Neural cell (in vitro differentiated cells): ENCODE measurements at regions not wholly inside any gene's neighbourhood (a gene's known extent, or its start where the extent isn't known, plus 50 kb on each side); places are given as distances from the start of the nearest gene placed in this dataset.

Source experiments
- EP300 ChIP-seq: fragments of 450-650 bp; conservative IDR thresholded peaks from 2 replicates; pipeline ENCODE4 v1.6.1; 2014; ENCODE audit warnings: antibody characterized with exemption, mild to moderate bottlenecking, moderate library complexity; ENCODE audit not compliant: poor library complexity, severe bottlenecking
- EZH2 ChIP-seq: fragments of 200-600, 300-800 bp; shearing (Covaris generic), sonication (generic); IDR thresholded peaks from 2 replicates; pipeline ENCODE4 v1.6.1; 2014; ENCODE audit warnings: antibody characterized with exemption, low read length, borderline replicate concordance, mild to moderate bottlenecking; ENCODE audit not compliant: insufficient read depth, poor library complexity, severe bottlenecking
- MXI1 ChIP-seq: fragments of 450-650 bp; conservative IDR thresholded peaks from 2 replicates; pipeline ENCODE4 v1.6.1; 2014; ENCODE audit warnings: antibody characterized with exemption, mild to moderate bottlenecking; ENCODE audit not compliant: poor library complexity, severe bottlenecking
- POLR2AphosphoS5 ChIP-seq: IDR thresholded peaks from 2 replicates; pipeline ENCODE4 v1.6.1; 2012
- RAD21 ChIP-seq: fragments of 450-650 bp; conservative IDR thresholded peaks from 2 replicates; pipeline ENCODE4 v1.6.1; 2014; ENCODE audit warnings: antibody characterized with exemption, mild to moderate bottlenecking, moderate library complexity
- SMC3 ChIP-seq: fragments of 450-650 bp; conservative IDR thresholded peaks from 2 replicates; pipeline ENCODE4 v1.6.1; 2014; ENCODE audit warnings: antibody characterized with exemption, mild to moderate bottlenecking, moderate library complexity; ENCODE audit not compliant: poor library complexity
- TF ChIP-seq, protein P1 (sequence below): fragments of 450-650 bp; IDR thresholded peaks from 2 replicates; pipeline ENCODE4 v1.5.1; 2014; ENCODE audit warnings: antibody characterized with exemption, mild to moderate bottlenecking, moderate library complexity; ENCODE audit not compliant: poor library complexity, severe bottlenecking
- TF ChIP-seq, protein P2 (sequence below): IDR thresholded peaks from 2 replicates; pipeline ENCODE4 v1.6.1; 2012; ENCODE audit warnings: borderline replicate concordance

DNA sequence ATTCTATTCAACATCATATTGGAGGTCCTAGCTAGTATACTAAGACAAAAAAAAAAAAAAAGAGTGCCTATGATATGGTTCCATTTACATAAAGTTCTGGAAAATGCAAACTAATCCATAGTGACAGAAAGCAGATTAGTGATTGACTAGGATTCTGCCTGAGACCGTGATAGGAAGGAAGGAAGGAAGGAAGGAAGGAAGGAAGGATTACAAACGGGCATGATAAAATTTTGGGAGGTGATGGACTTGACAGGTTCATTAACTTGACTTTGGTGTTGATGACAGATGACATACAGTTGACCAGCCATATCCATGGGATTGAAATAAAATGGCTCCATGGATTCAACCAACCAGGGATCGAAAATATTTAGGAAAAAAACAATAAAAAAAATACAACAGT is 79.1 kb upstream of the MAN2A1 start:
- TF ChIP-seq, protein P1, sequence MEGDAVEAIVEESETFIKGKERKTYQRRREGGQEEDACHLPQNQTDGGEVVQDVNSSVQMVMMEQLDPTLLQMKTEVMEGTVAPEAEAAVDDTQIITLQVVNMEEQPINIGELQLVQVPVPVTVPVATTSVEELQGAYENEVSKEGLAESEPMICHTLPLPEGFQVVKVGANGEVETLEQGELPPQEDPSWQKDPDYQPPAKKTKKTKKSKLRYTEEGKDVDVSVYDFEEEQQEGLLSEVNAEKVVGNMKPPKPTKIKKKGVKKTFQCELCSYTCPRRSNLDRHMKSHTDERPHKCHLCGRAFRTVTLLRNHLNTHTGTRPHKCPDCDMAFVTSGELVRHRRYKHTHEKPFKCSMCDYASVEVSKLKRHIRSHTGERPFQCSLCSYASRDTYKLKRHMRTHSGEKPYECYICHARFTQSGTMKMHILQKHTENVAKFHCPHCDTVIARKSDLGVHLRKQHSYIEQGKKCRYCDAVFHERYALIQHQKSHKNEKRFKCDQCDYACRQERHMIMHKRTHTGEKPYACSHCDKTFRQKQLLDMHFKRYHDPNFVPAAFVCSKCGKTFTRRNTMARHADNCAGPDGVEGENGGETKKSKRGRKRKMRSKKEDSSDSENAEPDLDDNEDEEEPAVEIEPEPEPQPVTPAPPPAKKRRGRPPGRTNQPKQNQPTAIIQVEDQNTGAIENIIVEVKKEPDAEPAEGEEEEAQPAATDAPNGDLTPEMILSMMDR = no peak
- TF ChIP-seq EZH2 = no peak
- TF ChIP-seq, protein P2, sequence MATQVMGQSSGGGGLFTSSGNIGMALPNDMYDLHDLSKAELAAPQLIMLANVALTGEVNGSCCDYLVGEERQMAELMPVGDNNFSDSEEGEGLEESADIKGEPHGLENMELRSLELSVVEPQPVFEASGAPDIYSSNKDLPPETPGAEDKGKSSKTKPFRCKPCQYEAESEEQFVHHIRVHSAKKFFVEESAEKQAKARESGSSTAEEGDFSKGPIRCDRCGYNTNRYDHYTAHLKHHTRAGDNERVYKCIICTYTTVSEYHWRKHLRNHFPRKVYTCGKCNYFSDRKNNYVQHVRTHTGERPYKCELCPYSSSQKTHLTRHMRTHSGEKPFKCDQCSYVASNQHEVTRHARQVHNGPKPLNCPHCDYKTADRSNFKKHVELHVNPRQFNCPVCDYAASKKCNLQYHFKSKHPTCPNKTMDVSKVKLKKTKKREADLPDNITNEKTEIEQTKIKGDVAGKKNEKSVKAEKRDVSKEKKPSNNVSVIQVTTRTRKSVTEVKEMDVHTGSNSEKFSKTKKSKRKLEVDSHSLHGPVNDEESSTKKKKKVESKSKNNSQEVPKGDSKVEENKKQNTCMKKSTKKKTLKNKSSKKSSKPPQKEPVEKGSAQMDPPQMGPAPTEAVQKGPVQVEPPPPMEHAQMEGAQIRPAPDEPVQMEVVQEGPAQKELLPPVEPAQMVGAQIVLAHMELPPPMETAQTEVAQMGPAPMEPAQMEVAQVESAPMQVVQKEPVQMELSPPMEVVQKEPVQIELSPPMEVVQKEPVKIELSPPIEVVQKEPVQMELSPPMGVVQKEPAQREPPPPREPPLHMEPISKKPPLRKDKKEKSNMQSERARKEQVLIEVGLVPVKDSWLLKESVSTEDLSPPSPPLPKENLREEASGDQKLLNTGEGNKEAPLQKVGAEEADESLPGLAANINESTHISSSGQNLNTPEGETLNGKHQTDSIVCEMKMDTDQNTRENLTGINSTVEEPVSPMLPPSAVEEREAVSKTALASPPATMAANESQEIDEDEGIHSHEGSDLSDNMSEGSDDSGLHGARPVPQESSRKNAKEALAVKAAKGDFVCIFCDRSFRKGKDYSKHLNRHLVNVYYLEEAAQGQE = no peak
- no peak for TF ChIP-seq MXI1
- TF ChIP-seq POLR2AphosphoS5 = no peak
- TF ChIP-seq RAD21 = no peak
- TF ChIP-seq EP300 = no peak
- no peak for TF ChIP-seq SMC3
